ENCODE measurements at regions not wholly inside any gene's neighbourhood (a gene's known extent, or its start where the extent isn't known, plus 50 kb on each side); places are given as distances from the start of the nearest gene placed in this dataset.
A peak's percentile ranks its signal among the peaks of the same experiment; 100 is the strongest.
"Not testable (repeated sequence)": the region's sequence is repeated elsewhere in the genome, so short reads cannot be mapped to it uniquely, and the experiment has no call there.

- H3K4me1 ChIP-seq; DNase-seq (ENCODE audit: low spot score in 2 of 2); intact Hi-C loops (cut with DNase I; ENCODE audit: low total_unique reads); H3K27ac ChIP-seq; H3K9me3 ChIP-seq; H3K4me3 ChIP-seq; H3K27me3 ChIP-seq; H3K36me3 ChIP-seq: not testable (repeated sequence)
Measured at GRCh38 chr3:143175940-143176894, 56.6 kb downstream of the CHST2 start.

- H3K4me3 ChIP-seq; H3K36me3 ChIP-seq; H3K4me1 ChIP-seq; DNase-seq (ENCODE audit: low spot score in 2 of 2); intact Hi-C loops (cut with DNase I; ENCODE audit: low total_unique reads); H3K27me3 ChIP-seq; H3K9me3 ChIP-seq; H3K27ac ChIP-seq: not testable (repeated sequence)
Measured at GRCh38 chr3:143177965-143178364, 58.4 kb downstream of the CHST2 start.

DNA sequence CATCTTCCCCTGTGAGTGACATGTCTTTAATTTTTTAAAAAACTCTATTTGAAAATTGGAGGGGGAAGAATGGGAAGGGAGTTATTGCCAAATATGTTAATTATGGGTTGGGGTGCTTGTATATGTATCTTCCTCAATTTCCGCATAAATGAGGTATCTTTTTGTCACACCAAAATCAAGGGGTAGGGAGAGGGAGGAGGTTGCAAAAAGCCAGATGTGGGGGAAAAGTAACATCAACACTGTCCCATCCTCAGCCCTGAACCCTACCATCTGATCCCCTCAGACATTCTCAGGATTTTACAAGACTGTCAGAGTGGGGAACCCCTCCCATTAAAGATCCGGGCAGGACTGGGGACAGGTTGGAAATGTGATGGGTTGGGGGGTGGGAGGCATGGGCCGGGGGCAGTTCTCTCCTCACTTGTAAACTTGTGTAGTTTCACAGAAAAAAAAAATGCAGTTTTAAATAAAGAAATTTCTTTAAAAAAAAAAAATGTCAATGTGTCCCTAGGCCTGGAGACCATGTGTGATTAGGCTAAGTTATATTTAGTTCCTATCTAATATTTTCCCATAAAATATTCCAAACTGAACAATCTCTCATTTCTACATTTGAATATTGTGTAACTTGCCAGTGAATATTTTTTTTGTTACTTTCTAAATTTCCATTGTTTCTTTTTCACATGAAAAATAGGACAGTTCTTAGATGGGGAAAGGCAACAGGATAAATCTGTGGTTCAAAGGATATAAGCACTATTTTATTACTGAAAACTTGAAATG lies 59.4 kb downstream of the CHST2 start:
- H3K9me3 ChIP-seq; H3K27me3 ChIP-seq; H3K4me3 ChIP-seq; DNase-seq (ENCODE audit: low spot score in 2 of 2); intact Hi-C loops (cut with DNase I; ENCODE audit: low total_unique reads); H3K36me3 ChIP-seq; H3K27ac ChIP-seq; H3K4me1 ChIP-seq: not testable (repeated sequence)

DNA sequence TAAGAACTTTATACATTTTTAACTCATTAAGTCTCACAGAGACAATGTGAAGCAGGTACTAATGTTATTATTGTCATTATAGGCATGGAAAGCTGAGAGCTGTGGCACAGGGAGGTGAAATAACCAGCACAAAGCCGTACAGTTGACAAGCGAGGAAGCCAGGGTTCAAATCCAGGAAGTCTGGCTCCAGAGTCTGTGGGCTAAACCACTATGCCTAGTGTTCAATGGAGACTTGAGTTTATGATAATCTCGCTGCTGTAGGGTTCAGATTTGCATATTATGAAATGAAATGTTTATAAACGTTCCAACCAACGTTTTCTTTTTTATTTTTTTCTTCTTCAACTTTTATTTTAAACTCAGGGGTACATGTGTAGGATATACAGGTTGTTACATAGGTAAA lies 60.0 kb downstream of the CHST2 start:
- Histone ChIP-seq H3K36me3 (no peaks in the 10 kb centered on the region), H3K27ac (no peak overlapping the region), H3K4me1 (no peaks in the 10 kb centered on the region), H3K4me3 (no peak overlapping the region), H3K9me3 (peaks cover 0 to 4% of the 10 kb centered on the region in 2 donors), H3K27me3 (no peaks in the 10 kb centered on the region)
- DNase-seq (ENCODE audit: low spot score in 2 of 2), result no peak
- TF ChIP-seq POLR2A (IDR thresholded peaks at IDR 0.05) (no peak), CTCF (IDR thresholded peaks at IDR 0.05) (no peak), POLR2AphosphoS5 (IDR thresholded peaks at IDR 0.05) (no peak)
- intact Hi-C loops (cut with DNase I; ENCODE audit: low total_unique reads), result no loop called here

GRCh38 chr3:143180860-143181259 lies 61.3 kb downstream of the CHST2 start:
- H3K36me3 ChIP-seq; intact Hi-C loops (cut with DNase I; ENCODE audit: low total_unique reads); H3K4me3 ChIP-seq; DNase-seq (ENCODE audit: low spot score in 2 of 2); H3K4me1 ChIP-seq; H3K27ac ChIP-seq; H3K9me3 ChIP-seq; H3K27me3 ChIP-seq: not testable (repeated sequence)

GRCh38 chr3:143181977-143182376 lies 62.4 kb downstream of the CHST2 start:
- H3K27me3 ChIP-seq; H3K27ac ChIP-seq; H3K4me1 ChIP-seq; DNase-seq (ENCODE audit: low spot score in 2 of 2); H3K36me3 ChIP-seq; H3K9me3 ChIP-seq; intact Hi-C loops (cut with DNase I; ENCODE audit: low total_unique reads); H3K4me3 ChIP-seq: not testable (repeated sequence)

GRCh38 chr3:143182866-143183664 lies 63.5 kb downstream of the CHST2 start:
- no peak for TF ChIP-seq POLR2A (IDR thresholded peaks at IDR 0.05)
- H3K27me3 ChIP-seq, result no peaks in the 10 kb centered on the region
- no peak overlapping the region for H3K4me3 ChIP-seq
- H3K9me3 ChIP-seq, result peaks cover 0 to 4% of the 10 kb centered on the region in 2 donors
- H3K36me3 ChIP-seq, result no peaks in the 10 kb centered on the region
- intact Hi-C loops (cut with DNase I; ENCODE audit: low total_unique reads), result no loop called here
- H3K27ac ChIP-seq, result peak overlapping the region in 1 of 2 donors; percentile 25
- no peaks in the 10 kb centered on the region for H3K4me1 ChIP-seq
- DNase-seq (ENCODE audit: low spot score in 2 of 2), result no peak

GRCh38 chr3:143183665-143183964 lies 64.0 kb downstream of the CHST2 start:
- TF ChIP-seq POLR2AphosphoS5 (IDR thresholded peaks at IDR 0.05) (no peak), POLR2A (IDR thresholded peaks at IDR 0.05) (no peak), CTCF (IDR thresholded peaks at IDR 0.05) (no peak)
- intact Hi-C loops (cut with DNase I; ENCODE audit: low total_unique reads), result no loop called here
- H3K36me3 ChIP-seq, result no peaks in the 10 kb centered on the region
- DNase-seq (ENCODE audit: low spot score in 2 of 2), result no peak
- no peaks in the 10 kb centered on the region for H3K4me1 ChIP-seq
- H3K9me3 ChIP-seq, result peaks cover 0 to 4% of the 10 kb centered on the region in 2 donors
- H3K4me3 ChIP-seq, result no peak overlapping the region
- H3K27me3 ChIP-seq, result no peaks in the 10 kb centered on the region
- no peak overlapping the region for H3K27ac ChIP-seq

All from breast epithelium (tissue), 4 donors.